Neural crest cell (in vitro differentiated cells): ENCODE measurements at regions not wholly inside any gene's neighbourhood (a gene's known extent, or its start where the extent isn't known, plus 50 kb on each side); places are given as distances from the start of the nearest gene placed in this dataset.

Source experiments
- DNase-seq: peaks from one replicate; pipeline ENCODE4 v3.0.0; 2021; ENCODE audit warnings: low read depth, mixed read lengths, low spot score
- H3K27ac Mint-ChIP-seq: one replicate; pipeline ENCODE4 v1.8.0; 2021; ENCODE audit warnings: mild to moderate bottlenecking, mixed read lengths; ENCODE audit not compliant: unreplicated experiment
- H3K27me3 Mint-ChIP-seq: 2 replicates; pipeline ENCODE4 v1.8.0; 2021; ENCODE audit warnings: low read depth, mild to moderate bottlenecking, mixed read lengths
- H3K36me3 Mint-ChIP-seq: 2 replicates; pipeline ENCODE4 v1.8.0; 2021; ENCODE audit warnings: low read depth, mild to moderate bottlenecking, mixed read lengths
- H3K4me1 Mint-ChIP-seq: 2 replicates; pipeline ENCODE4 v1.8.0; 2021; ENCODE audit warnings: mixed read lengths
- H3K4me3 Mint-ChIP-seq: one replicate; pipeline ENCODE4 v1.8.0; 2021; ENCODE audit warnings: mild to moderate bottlenecking, mixed read lengths
- H3K9me3 Mint-ChIP-seq: 2 replicates; pipeline ENCODE4 v1.8.0; 2021; ENCODE audit warnings: mixed read lengths
- TF ChIP-seq, protein P1 (sequence below): fragments of 200-600 bp; sonication (generic); conservative IDR thresholded peaks from 2 replicates; pipeline ENCODE4 v1.5.0; 2021; ENCODE audit warnings: antibody characterized with exemption, mild to moderate bottlenecking

DNA sequence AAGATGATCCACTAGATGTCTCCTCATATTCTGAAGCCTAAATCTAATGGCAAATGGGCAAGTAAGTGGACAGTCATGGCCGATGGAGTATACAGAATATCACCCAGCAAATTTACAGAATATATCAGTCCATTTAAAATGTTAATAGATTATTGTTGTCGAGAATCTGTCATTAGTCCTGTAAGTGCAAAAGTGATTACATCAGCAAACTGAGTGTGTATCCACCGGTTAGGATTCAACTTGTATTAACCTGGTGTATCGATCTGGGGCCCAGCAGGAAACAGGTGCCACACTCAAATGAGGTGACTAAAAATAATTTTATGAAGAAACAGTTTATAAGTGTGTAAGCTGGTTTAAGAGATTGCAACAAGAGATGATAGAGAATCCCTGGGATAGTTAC is 367.9 kb upstream of the FAM47C start:
- H3K36me3 Mint-ChIP-seq: no peaks in the 10 kb centered on the region
- H3K9me3 Mint-ChIP-seq: no peaks in the 10 kb centered on the region
- DNase-seq: no peak
- no peak overlapping the region for H3K27ac Mint-ChIP-seq
- no peaks in the 10 kb centered on the region for H3K4me1 Mint-ChIP-seq
- no peaks in the 10 kb centered on the region for H3K27me3 Mint-ChIP-seq
- H3K4me3 Mint-ChIP-seq: no peak overlapping the region
- TF ChIP-seq, protein P1, sequence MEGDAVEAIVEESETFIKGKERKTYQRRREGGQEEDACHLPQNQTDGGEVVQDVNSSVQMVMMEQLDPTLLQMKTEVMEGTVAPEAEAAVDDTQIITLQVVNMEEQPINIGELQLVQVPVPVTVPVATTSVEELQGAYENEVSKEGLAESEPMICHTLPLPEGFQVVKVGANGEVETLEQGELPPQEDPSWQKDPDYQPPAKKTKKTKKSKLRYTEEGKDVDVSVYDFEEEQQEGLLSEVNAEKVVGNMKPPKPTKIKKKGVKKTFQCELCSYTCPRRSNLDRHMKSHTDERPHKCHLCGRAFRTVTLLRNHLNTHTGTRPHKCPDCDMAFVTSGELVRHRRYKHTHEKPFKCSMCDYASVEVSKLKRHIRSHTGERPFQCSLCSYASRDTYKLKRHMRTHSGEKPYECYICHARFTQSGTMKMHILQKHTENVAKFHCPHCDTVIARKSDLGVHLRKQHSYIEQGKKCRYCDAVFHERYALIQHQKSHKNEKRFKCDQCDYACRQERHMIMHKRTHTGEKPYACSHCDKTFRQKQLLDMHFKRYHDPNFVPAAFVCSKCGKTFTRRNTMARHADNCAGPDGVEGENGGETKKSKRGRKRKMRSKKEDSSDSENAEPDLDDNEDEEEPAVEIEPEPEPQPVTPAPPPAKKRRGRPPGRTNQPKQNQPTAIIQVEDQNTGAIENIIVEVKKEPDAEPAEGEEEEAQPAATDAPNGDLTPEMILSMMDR: no peak

DNA sequence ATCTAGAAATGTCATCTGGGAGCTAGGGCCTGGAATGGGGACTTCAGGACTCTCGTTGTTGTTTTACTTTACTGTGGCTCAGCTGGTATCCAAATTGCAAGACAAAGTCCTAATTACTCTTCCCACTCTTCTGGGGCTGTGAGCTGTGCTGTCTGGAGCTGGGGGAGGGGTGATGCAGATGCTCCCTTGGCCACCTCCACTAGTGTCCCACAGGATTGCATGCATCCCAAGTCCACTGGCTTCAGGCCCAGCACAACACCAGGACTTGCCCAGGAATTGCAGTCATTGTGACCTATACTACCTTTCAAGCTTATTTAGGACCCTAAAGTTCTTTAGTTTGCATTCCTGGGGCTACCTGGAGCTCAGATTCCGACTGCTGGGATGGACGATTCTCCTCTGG is 366.1 kb upstream of the FAM47C start:
- H3K4me1 Mint-ChIP-seq: no peaks in the 10 kb centered on the region
- no peak for DNase-seq
- peaks cover 1% of the 10 kb centered on the region for H3K9me3 Mint-ChIP-seq
- H3K27me3 Mint-ChIP-seq: no peaks in the 10 kb centered on the region
- TF ChIP-seq, protein P1: no peak
- H3K4me3 Mint-ChIP-seq: no peak overlapping the region
- no peak overlapping the region for H3K27ac Mint-ChIP-seq
- no peaks in the 10 kb centered on the region for H3K36me3 Mint-ChIP-seq

DNA sequence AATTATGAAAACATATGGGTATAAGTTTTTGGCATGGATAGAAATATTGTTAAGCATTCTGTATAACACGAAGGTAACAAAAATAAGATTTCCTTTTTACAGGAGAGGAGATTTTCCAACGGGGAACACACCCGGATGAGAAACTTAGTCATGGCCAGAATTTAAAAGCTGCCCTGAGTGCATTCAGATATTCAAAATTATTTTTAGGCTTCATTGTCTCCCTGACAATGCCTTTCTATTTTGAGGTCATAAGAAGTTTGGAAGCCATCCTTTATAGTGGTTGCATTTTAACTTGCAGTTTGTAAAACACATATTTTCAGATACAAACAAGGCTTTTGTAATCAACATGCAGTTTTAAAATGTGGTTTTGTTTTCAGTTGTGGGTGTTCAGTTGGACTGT is 357.5 kb upstream of the FAM47C start:
- peaks cover 2% of the 10 kb centered on the region for H3K9me3 Mint-ChIP-seq
- no peaks in the 10 kb centered on the region for H3K4me1 Mint-ChIP-seq
- DNase-seq: no peak
- no peaks in the 10 kb centered on the region for H3K36me3 Mint-ChIP-seq
- TF ChIP-seq, protein P1: no peak
- H3K27ac Mint-ChIP-seq: no peak overlapping the region
- no peak overlapping the region for H3K4me3 Mint-ChIP-seq
- H3K27me3 Mint-ChIP-seq: no peaks in the 10 kb centered on the region

DNA sequence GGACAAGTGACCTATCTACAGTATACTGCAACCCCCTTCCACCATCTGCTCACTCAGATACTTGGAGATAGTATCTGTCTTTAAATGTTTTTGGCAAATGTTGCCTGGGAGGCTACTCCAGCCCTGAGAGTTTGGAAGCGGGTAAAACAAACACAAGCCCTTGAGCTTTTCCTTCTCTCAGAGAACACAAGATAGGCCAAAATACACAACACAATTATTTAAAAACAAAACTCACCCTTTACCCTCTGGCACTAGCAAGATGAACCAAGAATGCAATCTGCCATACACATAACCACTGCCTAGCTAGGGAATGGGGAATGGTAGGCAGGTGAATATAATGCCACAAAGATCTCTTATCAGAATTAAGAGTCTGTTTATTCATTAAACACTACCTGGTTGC is 324.7 kb upstream of the FAM47C start:
- no peaks in the 10 kb centered on the region for H3K27me3 Mint-ChIP-seq
- no peak overlapping the region for H3K4me3 Mint-ChIP-seq
- no peak for DNase-seq
- peaks cover 5% of the 10 kb centered on the region for H3K9me3 Mint-ChIP-seq
- H3K4me1 Mint-ChIP-seq: no peaks in the 10 kb centered on the region
- TF ChIP-seq, protein P1: no peak
- no peaks in the 10 kb centered on the region for H3K36me3 Mint-ChIP-seq
- no peak overlapping the region for H3K27ac Mint-ChIP-seq

DNA sequence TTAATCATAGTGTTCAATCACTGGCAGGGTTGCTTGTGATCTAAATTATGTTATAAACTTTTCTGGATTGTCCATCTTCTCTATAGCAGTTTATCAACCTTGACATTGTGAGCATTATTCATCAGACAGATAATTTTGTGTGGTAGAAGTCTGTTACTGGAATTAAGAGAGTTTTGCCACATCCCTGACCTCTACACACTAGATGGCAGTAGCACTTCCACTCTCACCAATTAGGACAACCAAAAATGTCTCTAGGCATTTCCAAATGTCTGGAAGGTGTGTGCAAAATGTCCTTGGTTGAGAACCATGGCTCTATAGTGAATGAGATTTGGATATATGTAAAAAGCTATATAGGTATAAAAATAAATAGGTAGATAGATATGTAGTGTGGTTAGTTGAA is 324.1 kb upstream of the FAM47C start:
- Mint-ChIP-seq H3K9me3 (peaks cover 5% of the 10 kb centered on the region), H3K4me1 (no peaks in the 10 kb centered on the region), H3K4me3 (no peak overlapping the region), H3K36me3 (no peaks in the 10 kb centered on the region), H3K27ac (no peak overlapping the region), H3K27me3 (no peaks in the 10 kb centered on the region)
- TF ChIP-seq, protein P1: no peak
- DNase-seq: no peak

DNA sequence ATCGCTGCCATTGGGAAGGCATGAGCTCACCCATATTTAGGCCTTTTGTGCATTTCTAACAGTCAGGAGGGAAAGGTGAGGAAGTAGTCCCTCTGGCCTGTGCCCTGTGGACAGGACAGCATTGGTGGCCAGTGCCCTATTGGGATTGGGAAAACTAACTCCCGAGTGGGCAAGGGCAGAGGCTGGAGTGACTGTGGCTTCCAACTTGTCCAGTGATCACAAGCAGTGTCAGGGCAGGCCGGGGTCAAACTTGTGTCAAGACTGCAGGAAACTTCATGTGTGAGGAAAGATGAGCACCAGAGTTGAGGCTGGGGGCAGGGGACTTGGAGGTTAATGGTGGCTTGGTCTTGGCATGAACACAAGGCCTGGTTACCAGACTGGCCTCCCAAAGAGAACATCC is 286.2 kb upstream of the FAM47C start:
- H3K4me3 Mint-ChIP-seq: no peak overlapping the region
- DNase-seq: no peak
- peaks cover 9% of the 10 kb centered on the region for H3K9me3 Mint-ChIP-seq
- H3K36me3 Mint-ChIP-seq: no peaks in the 10 kb centered on the region
- H3K4me1 Mint-ChIP-seq: no peaks in the 10 kb centered on the region
- TF ChIP-seq, protein P1: no peak
- no peaks in the 10 kb centered on the region for H3K27me3 Mint-ChIP-seq
- no peak overlapping the region for H3K27ac Mint-ChIP-seq
